Effector CD4-positive, alpha-beta T cell (primary cell): ENCODE measurements at regions not wholly inside any gene's neighbourhood (a gene's known extent, or its start where the extent isn't known, plus 50 kb on each side); places are given as distances from the start of the nearest gene placed in this dataset.
"Not testable (repeated sequence)": the region's sequence is repeated elsewhere in the genome, so short reads cannot be mapped to it uniquely, and the experiment has no call there.

Experiments used
- DNase-seq: peaks from one replicate; pipeline ENCODE4 v3.0.0-alpha.2; 2020

GRCh38 chr11:11220786-11221185, 132.3 kb downstream of the CSNK2A3 start:
- DNase-seq, result no peak

- no peak for DNase-seq
These were observed 134.4 kb downstream of the CSNK2A3 start for GRCh38 chr11:11218629-11218986.

GRCh38 chr11:11217929-11218628, 135.0 kb downstream of the CSNK2A3 start:
- DNase-seq, result no peak

- no peak for DNase-seq
These were observed 135.6 kb downstream of the CSNK2A3 start for GRCh38 chr11:11217289-11217928.

GRCh38 chr11:11215944-11216343, 137.1 kb downstream of the CSNK2A3 start:
- DNase-seq, result no peak

- no peak for DNase-seq
These were observed 137.8 kb downstream of the CSNK2A3 start for GRCh38 chr11:11215058-11215815.

GRCh38 chr11:11213117-11213516, 139.9 kb downstream of the CSNK2A3 start:
- no peak for DNase-seq

GRCh38 chr11:11211888-11212287, 141.2 kb downstream of the CSNK2A3 start:
- DNase-seq, result no peak

GRCh38 chr11:11211186-11211585, 141.9 kb downstream of the CSNK2A3 start:
- DNase-seq, result no peak

- no peak for DNase-seq
These were observed 142.6 kb downstream of the CSNK2A3 start for GRCh38 chr11:11210446-11210845.

- DNase-seq, result no peak
These were observed 143.1 kb downstream of the CSNK2A3 start for GRCh38 chr11:11209967-11210366.

GRCh38 chr11:11208994-11209393, 144.1 kb downstream of the CSNK2A3 start:
- no peak for DNase-seq

- DNase-seq, result no peak
These were observed 145.6 kb downstream of the CSNK2A3 start for GRCh38 chr11:11207428-11207827.

- no peak for DNase-seq
These were observed 146.6 kb downstream of the CSNK2A3 start for GRCh38 chr11:11206484-11206883.

- DNase-seq, result no peak
These were observed 150.2 kb downstream of the CSNK2A3 start for GRCh38 chr11:11202885-11203284.

GRCh38 chr11:11201302-11201701, 151.7 kb downstream of the CSNK2A3 start:
- not testable (repeated sequence) for DNase-seq

GRCh38 chr11:11192541-11192940, 160.5 kb downstream of the CSNK2A3 start:
- DNase-seq, result no peak

- no peak for DNase-seq
These were observed 163.5 kb downstream of the CSNK2A3 start for GRCh38 chr11:11189506-11189905.

- no peak for DNase-seq
These were observed 166.8 kb downstream of the CSNK2A3 start for GRCh38 chr11:11186249-11186648.

- no peak for DNase-seq
These were observed 170.8 kb downstream of the CSNK2A3 start for GRCh38 chr11:11182261-11182660.

- DNase-seq, result no peak
These were observed 174.1 kb downstream of the CSNK2A3 start for GRCh38 chr11:11178671-11179638.

GRCh38 chr11:11177156-11177808, 175.8 kb downstream of the CSNK2A3 start:
- DNase-seq, result no peak
